ENCODE measurements at regions not wholly inside any gene's neighbourhood (a gene's known extent, or its start where the extent isn't known, plus 50 kb on each side); places are given as distances from the start of the nearest gene placed in this dataset.

DNA sequence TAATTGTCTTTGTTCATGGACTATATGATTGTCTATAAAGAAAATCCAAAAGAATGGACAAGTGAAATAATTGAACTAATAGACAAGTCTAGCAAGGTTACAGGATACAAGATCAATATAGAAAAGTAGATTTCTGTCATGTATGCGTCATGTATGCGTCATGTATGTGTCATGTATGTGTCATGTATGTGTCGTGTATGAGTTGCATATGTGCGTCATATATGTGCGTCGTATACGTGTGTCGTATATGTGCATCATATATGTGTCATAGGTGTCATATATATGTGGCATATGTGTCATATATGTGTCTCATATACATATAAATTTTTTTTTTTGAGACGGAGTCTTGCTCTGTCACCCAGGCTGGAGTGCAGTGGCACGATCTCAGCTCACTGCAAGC lies 516.8 kb downstream of the NOVA1 start:
- Histone ChIP-seq H3K23ac (ENCODE audit: low read length) (no peak overlapping the region), H3K27me3 (ENCODE audit: insufficient read depth, low read length, poor library complexity) (no peaks in the 10 kb centered on the region), H2BK5ac (ENCODE audit: low read length) (no peak overlapping the region), H3K4ac (ENCODE audit: low read depth, low read length) (no peak overlapping the region), H3K79me2 (ENCODE audit: control insufficient read depth, insufficient read depth, low read length) (no peaks in the 10 kb centered on the region), H3K4me1 (ENCODE audit: control insufficient read depth, low read depth, low read length) (no peaks in the 10 kb centered on the region), H3K56ac (ENCODE audit: low read length) (no peak overlapping the region), H4K8ac (ENCODE audit: low read depth, low read length) (no peak overlapping the region), H3K4me3 (ENCODE audit: low read length) (no peak overlapping the region), H3K27ac (ENCODE audit: low read depth, low read length) (no peak overlapping the region), H2BK15ac (replicated peaks; ENCODE audit: low read depth) (no peak overlapping the region), H3K18ac (ENCODE audit: low read length) (no peak overlapping the region), H3K4me2 (ENCODE audit: low read length) (no peak overlapping the region), H4K5ac (ENCODE audit: low read length) (no peak overlapping the region), H2AK5ac (ENCODE audit: low read length) (no peak overlapping the region), H3K79me1 (ENCODE audit: low read length) (no peaks in the 10 kb centered on the region), H3K36me3 (ENCODE audit: control insufficient read depth, insufficient read depth, low read length) (no peaks in the 10 kb centered on the region), H2BK120ac (ENCODE audit: low read depth, low read length) (no peak overlapping the region), H3K9ac (ENCODE audit: low read length) (no peak overlapping the region)
- no CpG with 5 or more reads among the region's 10 CpGs for WGBS (ENCODE audit: extremely low coverage, insufficient coverage, low lambda C conversion rate)
- no peak for DNase-seq

DNA sequence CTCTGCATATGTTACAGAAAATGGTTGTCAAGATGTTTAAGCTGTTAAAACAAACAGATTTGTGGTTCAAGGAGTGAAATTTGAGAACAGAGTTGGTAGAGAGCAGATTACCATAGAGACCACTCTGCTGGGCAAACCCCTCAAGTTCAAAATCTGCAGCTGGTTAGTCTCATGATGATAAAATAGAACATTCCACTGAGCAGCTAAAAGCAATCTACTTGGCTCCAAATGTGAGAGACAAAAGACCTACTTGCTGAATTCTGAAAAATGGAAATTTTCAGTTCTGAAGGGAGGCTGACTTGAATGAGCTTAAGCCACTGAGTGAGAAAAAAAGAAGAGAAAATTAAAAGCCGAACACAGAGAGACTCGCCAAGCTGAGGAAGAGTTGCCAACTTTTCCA lies 519.3 kb downstream of the NOVA1 start:
- WGBS (ENCODE audit: extremely low coverage, insufficient coverage, low lambda C conversion rate): no CpG with 5 or more reads among the region's 2 CpGs
- H2BK15ac ChIP-seq (replicated peaks; ENCODE audit: low read depth): no peak overlapping the region
- no peak overlapping the region for H3K9ac ChIP-seq (ENCODE audit: low read length)
- no peak overlapping the region for H3K18ac ChIP-seq (ENCODE audit: low read length)
- no peak overlapping the region for H4K5ac ChIP-seq (ENCODE audit: low read length)
- no peak overlapping the region for H2BK120ac ChIP-seq (ENCODE audit: low read depth, low read length)
- no peak overlapping the region for H2BK5ac ChIP-seq (ENCODE audit: low read length)
- H3K56ac ChIP-seq (ENCODE audit: low read length): no peak overlapping the region
- DNase-seq: no peak
- H2AK5ac ChIP-seq (ENCODE audit: low read length): no peak overlapping the region
- no peak overlapping the region for H3K4me2 ChIP-seq (ENCODE audit: low read length)
- no peak overlapping the region for H3K4ac ChIP-seq (ENCODE audit: low read depth, low read length)
- no peaks in the 10 kb centered on the region for H3K27me3 ChIP-seq (ENCODE audit: insufficient read depth, low read length, poor library complexity)
- H3K79me2 ChIP-seq (ENCODE audit: control insufficient read depth, insufficient read depth, low read length): no peaks in the 10 kb centered on the region
- no peaks in the 10 kb centered on the region for H3K36me3 ChIP-seq (ENCODE audit: control insufficient read depth, insufficient read depth, low read length)
- H3K4me3 ChIP-seq (ENCODE audit: low read length): no peak overlapping the region
- H3K4me1 ChIP-seq (ENCODE audit: control insufficient read depth, low read depth, low read length): no peaks in the 10 kb centered on the region
- H3K23ac ChIP-seq (ENCODE audit: low read length): no peak overlapping the region
- no peak overlapping the region for H4K8ac ChIP-seq (ENCODE audit: low read depth, low read length)
- no peak overlapping the region for H3K27ac ChIP-seq (ENCODE audit: low read depth, low read length)
- H3K79me1 ChIP-seq (ENCODE audit: low read length): no peaks in the 10 kb centered on the region

DNA sequence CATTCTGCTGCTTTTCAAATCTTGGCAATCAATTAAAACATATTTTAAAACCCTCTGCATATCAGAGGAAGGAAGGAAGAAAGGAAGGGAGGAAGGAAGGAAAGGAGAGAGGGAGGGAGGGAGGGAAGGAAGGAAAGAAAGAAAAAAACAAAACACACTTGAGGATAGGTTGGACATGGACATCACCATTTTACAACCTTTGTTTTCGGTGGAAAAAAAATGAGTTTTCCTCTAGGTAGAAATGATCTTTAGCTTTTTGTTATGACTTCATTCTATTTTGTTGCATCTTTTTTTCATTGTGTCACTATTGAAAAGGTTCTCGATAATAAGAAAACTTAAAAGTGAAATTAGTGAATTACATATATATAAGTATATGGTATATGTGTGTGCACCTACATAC lies 522.9 kb downstream of the NOVA1 start:
- no peaks in the 10 kb centered on the region for H3K27me3 ChIP-seq (ENCODE audit: insufficient read depth, low read length, poor library complexity)
- no peak overlapping the region for H3K23ac ChIP-seq (ENCODE audit: low read length)
- no peaks in the 10 kb centered on the region for H3K79me1 ChIP-seq (ENCODE audit: low read length)
- H3K56ac ChIP-seq (ENCODE audit: low read length): no peak overlapping the region
- H4K5ac ChIP-seq (ENCODE audit: low read length): no peak overlapping the region
- H3K9ac ChIP-seq (ENCODE audit: low read length): no peak overlapping the region
- H4K8ac ChIP-seq (ENCODE audit: low read depth, low read length): no peak overlapping the region
- no peaks in the 10 kb centered on the region for H3K79me2 ChIP-seq (ENCODE audit: control insufficient read depth, insufficient read depth, low read length)
- no peak overlapping the region for H3K4ac ChIP-seq (ENCODE audit: low read depth, low read length)
- H2BK15ac ChIP-seq (replicated peaks; ENCODE audit: low read depth): no peak overlapping the region
- no peak overlapping the region for H2BK120ac ChIP-seq (ENCODE audit: low read depth, low read length)
- H2BK5ac ChIP-seq (ENCODE audit: low read length): no peak overlapping the region
- no peaks in the 10 kb centered on the region for H3K36me3 ChIP-seq (ENCODE audit: control insufficient read depth, insufficient read depth, low read length)
- no peak overlapping the region for H3K4me2 ChIP-seq (ENCODE audit: low read length)
- no peaks in the 10 kb centered on the region for H3K4me1 ChIP-seq (ENCODE audit: control insufficient read depth, low read depth, low read length)
- no peak overlapping the region for H2AK5ac ChIP-seq (ENCODE audit: low read length)
- no peak overlapping the region for H3K18ac ChIP-seq (ENCODE audit: low read length)
- DNase-seq: no peak
- no peak overlapping the region for H3K27ac ChIP-seq (ENCODE audit: low read depth, low read length)
- WGBS (ENCODE audit: extremely low coverage, insufficient coverage, low lambda C conversion rate): no CpG with 5 or more reads among the region's 2 CpGs
- H3K4me3 ChIP-seq (ENCODE audit: low read length): no peak overlapping the region

DNA sequence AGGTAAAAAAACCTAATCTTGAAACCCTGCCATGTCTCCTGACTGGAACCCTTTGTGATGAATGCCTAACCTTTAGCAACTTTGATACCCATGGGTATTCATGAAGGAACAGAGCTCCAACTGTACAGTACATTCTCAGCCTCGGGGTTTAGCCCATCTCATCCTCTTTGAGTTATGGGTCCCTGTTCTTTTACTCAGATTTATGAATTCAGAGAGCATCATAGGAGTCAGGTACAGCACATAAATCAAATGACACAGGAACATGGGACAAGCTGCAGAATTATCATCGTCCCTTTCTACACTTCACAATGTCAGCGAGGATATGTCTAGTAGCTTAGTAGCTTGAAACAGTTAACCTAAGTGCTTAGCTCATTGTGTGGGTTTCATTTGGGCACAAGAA lies 527.4 kb downstream of the NOVA1 start:
- H2BK5ac ChIP-seq (ENCODE audit: low read length): no peak overlapping the region
- H2BK120ac ChIP-seq (ENCODE audit: low read depth, low read length): no peak overlapping the region
- no peak overlapping the region for H4K8ac ChIP-seq (ENCODE audit: low read depth, low read length)
- no peak overlapping the region for H3K23ac ChIP-seq (ENCODE audit: low read length)
- H3K4me1 ChIP-seq (ENCODE audit: control insufficient read depth, low read depth, low read length): no peaks in the 10 kb centered on the region
- DNase-seq: no peak
- H3K9ac ChIP-seq (ENCODE audit: low read length): no peak overlapping the region
- H3K56ac ChIP-seq (ENCODE audit: low read length): no peak overlapping the region
- WGBS (ENCODE audit: extremely low coverage, insufficient coverage, low lambda C conversion rate): no CpG with 5 or more reads among the region's 3 CpGs
- H3K79me1 ChIP-seq (ENCODE audit: low read length): no peaks in the 10 kb centered on the region
- no peak overlapping the region for H4K5ac ChIP-seq (ENCODE audit: low read length)
- H3K27ac ChIP-seq (ENCODE audit: low read depth, low read length): no peak overlapping the region
- H2BK15ac ChIP-seq (replicated peaks; ENCODE audit: low read depth): no peak overlapping the region
- H3K27me3 ChIP-seq (ENCODE audit: insufficient read depth, low read length, poor library complexity): no peaks in the 10 kb centered on the region
- H3K36me3 ChIP-seq (ENCODE audit: control insufficient read depth, insufficient read depth, low read length): no peaks in the 10 kb centered on the region
- no peak overlapping the region for H2AK5ac ChIP-seq (ENCODE audit: low read length)
- H3K79me2 ChIP-seq (ENCODE audit: control insufficient read depth, insufficient read depth, low read length): no peaks in the 10 kb centered on the region
- no peak overlapping the region for H3K4ac ChIP-seq (ENCODE audit: low read depth, low read length)
- H3K4me2 ChIP-seq (ENCODE audit: low read length): no peak overlapping the region
- no peak overlapping the region for H3K4me3 ChIP-seq (ENCODE audit: low read length)
- no peak overlapping the region for H3K18ac ChIP-seq (ENCODE audit: low read length)

DNA sequence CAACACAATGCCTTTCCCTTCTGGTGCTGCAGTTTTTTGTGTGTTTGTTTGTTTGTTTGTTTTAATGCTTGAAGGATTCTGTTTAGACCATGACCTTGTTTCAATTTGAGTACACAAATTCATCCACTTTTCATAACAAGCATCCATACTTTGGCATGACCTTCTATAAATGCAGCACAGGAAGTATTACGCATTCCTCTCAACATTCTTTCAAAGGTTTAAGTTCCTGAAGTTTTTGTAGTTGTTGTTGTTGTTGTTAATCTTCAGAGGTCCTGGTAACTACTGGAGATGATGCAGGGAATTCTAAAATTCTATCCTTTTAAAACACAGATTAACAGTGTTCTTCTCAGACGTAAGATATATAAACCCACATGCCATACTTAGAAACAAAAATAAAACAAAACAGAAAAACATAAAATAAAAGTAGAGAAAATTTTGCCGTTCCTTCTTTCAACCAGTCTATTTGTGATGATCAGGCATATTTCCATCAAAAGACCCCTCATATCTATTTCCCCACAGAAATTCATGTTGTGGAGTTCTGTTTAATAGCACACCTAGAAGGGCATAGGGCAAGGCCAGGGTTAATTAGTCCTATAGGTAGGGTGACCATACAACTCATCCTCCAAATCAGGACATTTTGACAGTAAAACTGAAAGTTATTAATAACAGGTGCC lies 529.9 kb downstream of the NOVA1 start:
- Histone ChIP-seq H2BK5ac (ENCODE audit: low read length) (no peak overlapping the region), H3K27ac (ENCODE audit: low read depth, low read length) (no peak overlapping the region), H3K27me3 (ENCODE audit: insufficient read depth, low read length, poor library complexity) (no peaks in the 10 kb centered on the region), H4K5ac (ENCODE audit: low read length) (no peak overlapping the region), H3K4me1 (ENCODE audit: control insufficient read depth, low read depth, low read length) (no peaks in the 10 kb centered on the region), H3K23ac (ENCODE audit: low read length) (no peak overlapping the region), H4K8ac (ENCODE audit: low read depth, low read length) (no peak overlapping the region), H3K36me3 (ENCODE audit: control insufficient read depth, insufficient read depth, low read length) (no peaks in the 10 kb centered on the region), H3K79me2 (ENCODE audit: control insufficient read depth, insufficient read depth, low read length) (no peaks in the 10 kb centered on the region), H2BK120ac (ENCODE audit: low read depth, low read length) (no peak overlapping the region), H3K9ac (ENCODE audit: low read length) (no peak overlapping the region), H3K4ac (ENCODE audit: low read depth, low read length) (no peak overlapping the region), H2BK15ac (replicated peaks; ENCODE audit: low read depth) (no peak overlapping the region), H3K79me1 (ENCODE audit: low read length) (no peaks in the 10 kb centered on the region), H3K4me3 (ENCODE audit: low read length) (no peak overlapping the region), H2AK5ac (ENCODE audit: low read length) (no peak overlapping the region), H3K56ac (ENCODE audit: low read length) (no peak overlapping the region), H3K18ac (ENCODE audit: low read length) (no peak overlapping the region), H3K4me2 (ENCODE audit: low read length) (no peak overlapping the region)
- no CpG with 5 or more reads among the region's 3 CpGs for WGBS (ENCODE audit: extremely low coverage, insufficient coverage, low lambda C conversion rate)
- peak; percentile 19 for DNase-seq

DNA sequence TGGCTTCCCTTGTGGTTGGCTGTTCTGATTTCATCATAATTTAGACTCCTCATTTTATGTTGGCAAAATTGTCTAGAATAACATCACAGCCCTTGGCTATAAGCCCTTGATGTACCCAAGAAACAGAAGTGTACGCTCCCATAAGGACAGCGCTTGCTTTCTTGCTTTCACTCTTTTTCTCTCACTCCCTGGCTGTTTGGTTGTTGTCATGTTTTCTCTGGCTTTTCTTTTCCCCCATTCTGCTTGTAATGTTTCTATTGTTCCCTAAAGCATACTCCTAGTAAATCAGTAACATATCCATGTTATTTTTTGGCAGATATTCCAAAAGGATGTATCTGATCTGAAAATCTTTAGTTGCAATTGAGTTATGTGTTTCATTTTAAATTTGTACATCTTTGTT lies 530.5 kb downstream of the NOVA1 start:
- Histone ChIP-seq H3K4me1 (ENCODE audit: control insufficient read depth, low read depth, low read length) (no peaks in the 10 kb centered on the region), H3K18ac (ENCODE audit: low read length) (no peak overlapping the region), H3K36me3 (ENCODE audit: control insufficient read depth, insufficient read depth, low read length) (no peaks in the 10 kb centered on the region), H3K56ac (ENCODE audit: low read length) (no peak overlapping the region), H2BK120ac (ENCODE audit: low read depth, low read length) (no peak overlapping the region), H3K27ac (ENCODE audit: low read depth, low read length) (no peak overlapping the region), H3K4me2 (ENCODE audit: low read length) (no peak overlapping the region), H3K27me3 (ENCODE audit: insufficient read depth, low read length, poor library complexity) (no peaks in the 10 kb centered on the region), H3K4me3 (ENCODE audit: low read length) (no peak overlapping the region), H3K79me1 (ENCODE audit: low read length) (no peaks in the 10 kb centered on the region), H4K5ac (ENCODE audit: low read length) (no peak overlapping the region), H2AK5ac (ENCODE audit: low read length) (no peak overlapping the region), H2BK5ac (ENCODE audit: low read length) (no peak overlapping the region), H3K4ac (ENCODE audit: low read depth, low read length) (no peak overlapping the region), H3K9ac (ENCODE audit: low read length) (no peak overlapping the region), H2BK15ac (replicated peaks; ENCODE audit: low read depth) (no peak overlapping the region), H3K79me2 (ENCODE audit: control insufficient read depth, insufficient read depth, low read length) (no peaks in the 10 kb centered on the region), H4K8ac (ENCODE audit: low read depth, low read length) (no peak overlapping the region), H3K23ac (ENCODE audit: low read length) (no peak overlapping the region)
- DNase-seq: no peak
- no CpG with 5 or more reads among the region's 2 CpGs for WGBS (ENCODE audit: extremely low coverage, insufficient coverage, low lambda C conversion rate)

All from mesendoderm (in vitro differentiated cells).